H1 (cell line): ENCODE measurements at regions not wholly inside any gene's neighbourhood (a gene's known extent, or its start where the extent isn't known, plus 50 kb on each side); places are given as distances from the start of the nearest gene placed in this dataset.

Experiments
- CTCF ChIA-PET: fragments of 300-600 bp; sonication (Branson Sonifier 250); formaldehyde crosslinking; loops from one replicate; lab custom pipeline; 2021; ENCODE audit not compliant: partially characterized antibody; lab: Charles Lee
- POLR2A ChIA-PET: fragments of 300-600 bp; sonication (Branson Sonifier 250); formaldehyde crosslinking; loops from one replicate; lab custom pipeline; 2021; ENCODE audit warnings: inconsistent platforms; ENCODE audit not compliant: partially characterized antibody; lab: Charles Lee
- DNase-seq, 2 experiments: peaks; one replicate each; pipeline versions ENCODE4 v3.0.0 to v3.0.0-alpha.2; 2010 to 2022; ENCODE audit warnings: low spot score in 2 of 2, low read depth in 1 of 2, mixed read lengths in 1 of 2
- FAIRE-seq: peaks from 2 replicates; lab custom pipeline; 2011; peaks lifted over from hg19 to GRCh38; lab: Jason Lieb, UNC
- H2AFZ ChIP-seq: 2 replicates; pipeline ENCODE4 v1.8.1; 2012; ENCODE audit warnings: low read length, inconsistent platforms
- H2AK5ac ChIP-seq: 2 replicates; pipeline ENCODE4 v1.6.1; 2013; ENCODE audit warnings: low read depth, low read length
- H2BK120ac ChIP-seq: replicated peaks from 2 replicates; pipeline ENCODE3; 2013; ENCODE audit warnings: low read depth, low read length, inconsistent platforms
- H2BK12ac ChIP-seq: 2 replicates; pipeline ENCODE4 v1.6.1; 2013; ENCODE audit warnings: low read depth, low read length
- H2BK15ac ChIP-seq: 2 replicates; pipeline ENCODE4 v1.6.1; 2013; ENCODE audit warnings: low read length
- H2BK20ac ChIP-seq: 2 replicates; pipeline ENCODE4 v1.6.1; 2013; ENCODE audit warnings: low read length
- H2BK5ac ChIP-seq: 2 replicates; pipeline ENCODE4 v1.6.1; 2013; ENCODE audit warnings: low read depth, low read length
- H3K14ac ChIP-seq: 2 replicates; pipeline ENCODE4 v1.6.1; 2013; ENCODE audit warnings: inconsistent platforms; ENCODE audit not compliant: insufficient read length
- H3K18ac ChIP-seq: 2 replicates; pipeline ENCODE4 v1.6.1; 2013; ENCODE audit warnings: low read length; ENCODE audit errors: extremely low read depth
- H3K23ac ChIP-seq: 2 replicates; pipeline ENCODE4 v1.6.1; 2013; ENCODE audit warnings: inconsistent platforms; ENCODE audit not compliant: insufficient read length
- H3K23me2 ChIP-seq: 2 replicates; pipeline ENCODE4 v1.6.1; 2013; ENCODE audit warnings: low read depth, low read length
- H3K27ac ChIP-seq: 2 replicates; pipeline ENCODE4 v1.6.1; 2011; ENCODE audit warnings: low read depth, low read length, inconsistent platforms
- H3K27me3 ChIP-seq, 4 experiments: replicated peaks in 1 of 4; 1 replicate in 1 of 4; 2 replicates in 3 of 4; pipeline versions ENCODE4 v1.6.1 to v1.8.1; 2011 to 2013; ENCODE audit warnings: low read length in 3 of 4, mild to moderate bottlenecking in 3 of 4, inconsistent platforms in 2 of 4, mixed read lengths in 2 of 4, moderate library complexity in 1 of 4; ENCODE audit not compliant: control insufficient read depth in 3 of 4, insufficient read depth in 3 of 4; ENCODE audit errors: extremely low read depth in 1 of 4
- H3K36me3 ChIP-seq, 4 experiments: 2 replicates each; pipeline versions ENCODE4 v1.6.1 to v1.8.1; 2011 to 2013; ENCODE audit warnings: mild to moderate bottlenecking in 4 of 4, low read length in 3 of 4, moderate library complexity in 2 of 4, control low read depth in 1 of 4, inconsistent platforms in 1 of 4; ENCODE audit not compliant: insufficient read depth in 4 of 4, control insufficient read depth in 2 of 4
- H3K4ac ChIP-seq: replicated peaks from 2 replicates; pipeline ENCODE3; 2013; ENCODE audit warnings: low read length, low read depth, mixed read lengths, inconsistent platforms; ENCODE audit not compliant: insufficient read length
- H3K4me1 ChIP-seq, 4 experiments: replicated peaks in 1 of 4; 1 replicate in 1 of 4; 2 replicates in 3 of 4; pipeline versions ENCODE4 v1.6.1 to v1.8.1; 2011 to 2013; ENCODE audit warnings: low read length in 3 of 4, inconsistent platforms in 2 of 4, mixed read lengths in 1 of 4; ENCODE audit not compliant: insufficient read depth in 4 of 4, control insufficient read depth in 3 of 4
- H3K4me2 ChIP-seq, 2 experiments: 2 replicates each; pipeline versions ENCODE4 v1.6.1 to v1.8.1; 2011 to 2013; ENCODE audit warnings: low read depth in 2 of 2, low read length in 2 of 2, control low read depth in 1 of 2, inconsistent platforms in 1 of 2, mild to moderate bottlenecking in 1 of 2; ENCODE audit not compliant: insufficient read depth in 1 of 2
- H3K4me3 ChIP-seq, 4 experiments: fragments of 200-600, 300-600 bp in 1 of 4; sonication (generic), shearing (Covaris generic), sonication (Bioruptor Twin) in 1 of 4; 2 replicates each; pipeline versions ENCODE4 v1.5.1 to v1.8.1; 2011 to 2016; ENCODE audit warnings: low read length in 4 of 4, low read depth in 3 of 4, control low read depth in 2 of 4, inconsistent platforms in 2 of 4, mild to moderate bottlenecking in 2 of 4, mixed read lengths in 1 of 4, moderate library complexity in 1 of 4; ENCODE audit not compliant: insufficient read depth in 2 of 4; ENCODE audit errors: extremely low read depth in 1 of 4
- H3K56ac ChIP-seq: replicated peaks from 2 replicates; pipeline ENCODE3; 2013; ENCODE audit warnings: low read depth, mild to moderate bottlenecking, mixed read lengths, low read length, inconsistent platforms; ENCODE audit not compliant: insufficient read length
- H3K79me1 ChIP-seq: 2 replicates; pipeline ENCODE4 v1.6.1; 2013; ENCODE audit warnings: low read depth, low read length, control low read depth
- H3K79me2 ChIP-seq, 2 experiments: 2 replicates each; pipeline versions ENCODE4 v1.6.1 to v1.8.1; 2012 to 2013; ENCODE audit warnings: low read length in 2 of 2, mild to moderate bottlenecking in 2 of 2, inconsistent platforms in 1 of 2; ENCODE audit not compliant: insufficient read depth in 2 of 2, control insufficient read depth in 1 of 2
- H3K9ac ChIP-seq, 4 experiments: replicated peaks in 1 of 4; 1 replicate in 1 of 4; 2 replicates in 3 of 4; pipeline versions ENCODE4 v1.6.1 to v1.8.1; 2011 to 2013; ENCODE audit warnings: low read depth in 3 of 4, low read length in 3 of 4, control low read depth in 2 of 4, mild to moderate bottlenecking in 2 of 4, moderate library complexity in 2 of 4, inconsistent platforms in 1 of 4; ENCODE audit errors: extremely low read depth in 1 of 4
- H3K9me3 ChIP-seq, 2 experiments: 2 replicates each; pipeline versions ENCODE4 v1.6.1 to v1.8.1; 2012 to 2013; ENCODE audit warnings: mild to moderate bottlenecking in 2 of 2, moderate library complexity in 2 of 2, control low read depth in 1 of 2, inconsistent platforms in 1 of 2, low read depth in 1 of 2, low read length in 1 of 2, mixed read lengths in 1 of 2; ENCODE audit not compliant: insufficient read depth in 2 of 2
- H4K20me1 ChIP-seq, 2 experiments: replicated peaks in 1 of 2; 2 replicates each; pipeline versions ENCODE3 to v1.8.1; 2011 to 2013; ENCODE audit warnings: inconsistent platforms in 2 of 2, low read length in 2 of 2, mild to moderate bottlenecking in 1 of 2; ENCODE audit not compliant: insufficient read depth in 2 of 2, control insufficient read depth in 1 of 2
- H4K5ac ChIP-seq: 2 replicates; pipeline ENCODE4 v1.6.1; 2013; ENCODE audit warnings: low read length, low read depth, mixed read lengths, inconsistent platforms; ENCODE audit not compliant: insufficient read length
- H4K8ac ChIP-seq: 2 replicates; pipeline ENCODE4 v1.8.0; 2013; ENCODE audit warnings: mild to moderate bottlenecking, moderate library complexity, low read length, inconsistent platforms; ENCODE audit not compliant: insufficient read depth; ENCODE audit errors: extremely low read depth
- H4K91ac ChIP-seq: replicated peaks from 2 replicates; pipeline ENCODE3; 2013; ENCODE audit warnings: low read length, mixed read lengths, inconsistent platforms; ENCODE audit not compliant: insufficient read length
- ATF2 ChIP-seq: IDR thresholded peaks from 2 replicates; pipeline ENCODE4 v1.6.1; 2012; ENCODE audit warnings: low read length, inconsistent platforms
- CBX8 ChIP-seq: fragments of 300-800, 300-1000 bp; sonication (generic); IDR thresholded peaks from 2 replicates; pipeline ENCODE4 v1.7.1; 2016; ENCODE audit warnings: low read depth, low read length, borderline replicate concordance
- EGR1 ChIP-seq: IDR thresholded peaks from 2 replicates; pipeline ENCODE4 v1.6.1; 2011; ENCODE audit warnings: low read depth, low read length, borderline replicate concordance
- GTF2F1 ChIP-seq: IDR thresholded peaks from 2 replicates; pipeline ENCODE4 v1.6.1; 2012; ENCODE audit warnings: low read depth, low read length, improper control_type of control experiment, borderline replicate concordance
- HDAC6 ChIP-seq: IDR thresholded peaks from one replicate; pipeline ENCODE4 v1.7.1; 2012; ENCODE audit warnings: low read depth, mild to moderate bottlenecking, inconsistent platforms, low read length, moderate library complexity
- JUN ChIP-seq: IDR thresholded peaks from 2 replicates; pipeline ENCODE4 v1.6.1; 2011; ENCODE audit warnings: low read depth, mild to moderate bottlenecking, improper control_type of control experiment, low read length
- KDM1A ChIP-seq: fragments of 200-600, 300-600 bp; sonication (generic); IDR thresholded peaks from 2 replicates; pipeline ENCODE4 v1.7.1; 2016; ENCODE audit warnings: mild to moderate bottlenecking, low read length, borderline replicate concordance
- KDM4A ChIP-seq: IDR thresholded peaks from one replicate; pipeline ENCODE4 v1.7.1; 2012; ENCODE audit warnings: low read depth, mild to moderate bottlenecking, moderate library complexity, low read length, inconsistent platforms; ENCODE audit not compliant: severe bottlenecking
- POLR2A ChIP-seq, 2 experiments: IDR thresholded peaks; 1 replicate in 1 of 2; 2 replicates in 1 of 2; pipeline ENCODE4 v1.6.1; 2011; ENCODE audit warnings: low read depth in 2 of 2, low read length in 2 of 2, mild to moderate bottlenecking in 2 of 2; ENCODE audit errors: control extremely low read depth in 1 of 2
- RXRA ChIP-seq: IDR thresholded peaks from 2 replicates; pipeline ENCODE4 v1.6.1; 2011; ENCODE audit warnings: low read depth, mild to moderate bottlenecking, low read length, moderate library complexity; ENCODE audit not compliant: insufficient read depth
- SUZ12 ChIP-seq: fragments of 200-600 bp; sonication (generic); IDR thresholded peaks from 2 replicates; pipeline ENCODE4 v1.6.1; 2012; ENCODE audit warnings: mild to moderate bottlenecking, inconsistent platforms, low read length, moderate library complexity, mixed read lengths
- TAF7 ChIP-seq: optimal IDR thresholded peaks from 2 replicates; pipeline ENCODE3; 2011; ENCODE audit warnings: low read depth, mild to moderate bottlenecking, inconsistent platforms, low read length, moderate library complexity, borderline replicate concordance
- TCF12 ChIP-seq: IDR thresholded peaks from 2 replicates; pipeline ENCODE4 v1.6.1; 2011; ENCODE audit warnings: low read depth, mild to moderate bottlenecking, low read length
- TEAD4 ChIP-seq: IDR thresholded peaks from 2 replicates; pipeline ENCODE4 v1.6.1; 2012; ENCODE audit warnings: low read depth, low read length, inconsistent platforms, mixed read lengths
- WGBS, 2 experiments: shearing (Covaris generic) in 1 of 2; methylation state at CpG; one replicate each; pipeline versions ENCODE4 v1.1.6 to v1.1.7; 2013 to 2015; ENCODE audit warnings: low lambda C conversion rate in 2 of 2, mixed read lengths in 2 of 2, inconsistent platforms in 1 of 2, low coverage in 1 of 2, missing lambda C conversion rate in 1 of 2; ENCODE audit not compliant: insufficient replicate concordance in 2 of 2, insufficient coverage in 1 of 2, insufficient read length in 1 of 2; ENCODE audit errors: extremely low coverage in 1 of 2, missing lambda C conversion rate in 1 of 2; 5-methylcytosine and 5-hydroxymethylcytosine counted together

DNA sequence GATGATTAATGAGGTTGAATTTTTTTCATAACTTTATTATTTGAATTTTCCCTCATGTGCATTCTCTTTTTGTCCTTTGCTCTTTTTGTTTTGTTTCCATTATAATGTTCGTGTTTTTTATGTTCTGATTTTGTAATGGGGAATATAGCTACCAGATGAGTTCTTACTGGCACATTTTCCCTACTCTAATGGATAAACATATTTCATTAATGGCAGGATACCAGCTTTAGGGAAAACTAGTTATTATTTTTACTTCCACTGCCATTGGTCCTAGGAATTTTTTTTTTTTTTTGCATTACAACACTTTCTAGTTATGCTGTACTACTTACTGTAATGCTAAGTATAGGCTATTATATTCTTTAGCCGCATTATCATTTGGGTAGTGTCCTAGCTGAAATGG lies 286.3 kb downstream of the SPRY1 start:
- H2BK12ac ChIP-seq: no peak overlapping the region
- no peak overlapping the region for H3K18ac ChIP-seq
- no peaks in the 10 kb centered on the region for H4K20me1 ChIP-seq
- H3K9ac ChIP-seq: no peak overlapping the region
- H3K4me1 ChIP-seq: no peaks in the 10 kb centered on the region
- H3K79me2 ChIP-seq: no peaks in the 10 kb centered on the region
- H3K4me3 ChIP-seq: no peak overlapping the region
- WGBS, 2 experiments: 93% methylated on average over 2 of the region's 2 CpGs; no CpG with 5 or more reads in 1 of the 2 experiments
- ChIA-PET CTCF (interaction anchor here (0.6 kb wide), 1 partner anchor 330 kb away, joined by 3 read pairs; no protein-coding TSS in a partner anchor), POLR2A (interaction anchor here (0.7 kb wide), 1 partner anchor 158 kb away, joined by 3 read pairs; no protein-coding TSS in a partner anchor)
- no peak overlapping the region for H4K5ac ChIP-seq
- no peaks in the 10 kb centered on the region for H3K23me2 ChIP-seq
- no peak overlapping the region for H3K27ac ChIP-seq
- FAIRE-seq (no peak), DNase-seq (no peak)
- H3K4me2 ChIP-seq: no peak overlapping the region
- H2BK120ac ChIP-seq: no peak overlapping the region
- H2BK5ac ChIP-seq: no peak overlapping the region
- H3K56ac ChIP-seq: no peak overlapping the region
- H3K27me3 ChIP-seq: no peaks in the 10 kb centered on the region
- no peak overlapping the region for H4K91ac ChIP-seq
- no peak overlapping the region for H3K14ac ChIP-seq
- no peak overlapping the region for H2BK20ac ChIP-seq
- no peak overlapping the region for H4K8ac ChIP-seq
- no peak overlapping the region for H2BK15ac ChIP-seq
- H3K9me3 ChIP-seq: peaks cover 6 to 15% of the 10 kb centered on the region in 2 experiments; a peak in 3 of 4 replicates
- no peak overlapping the region for H2AFZ ChIP-seq
- no peak overlapping the region for H3K4ac ChIP-seq
- no peak overlapping the region for H2AK5ac ChIP-seq
- no peak overlapping the region for H3K23ac ChIP-seq
- H3K36me3 ChIP-seq: peaks cover 0 to 2% (median 0%) of the 10 kb centered on the region in 4 experiments; a peak in 1 of 8 replicates
- H3K79me1 ChIP-seq: no peaks in the 10 kb centered on the region
- no peak for TF ChIP-seq EGR1
- no peak for TF ChIP-seq TEAD4
- no peak for TF ChIP-seq ATF2
- no peak for TF ChIP-seq TCF12
- no peak for TF ChIP-seq CBX8
- TF ChIP-seq KDM1A: no peak
- no peak for TF ChIP-seq POLR2A (IDR thresholded peaks at IDR 0.05; ENCODE audit: control extremely low read depth in 1 of 2, low read depth in 2 of 2, low read length in 2 of 2)
- no peak for TF ChIP-seq RXRA
- TF ChIP-seq JUN: no peak
- TF ChIP-seq KDM4A: no peak
- no peak for TF ChIP-seq GTF2F1
- no peak for TF ChIP-seq TAF7
- no peak for TF ChIP-seq HDAC6
- TF ChIP-seq SUZ12: no peak
